WTC11 (cell line): ENCODE measurements at regions not wholly inside any gene's neighbourhood (a gene's known extent, or its start where the extent isn't known, plus 50 kb on each side); places are given as distances from the start of the nearest gene placed in this dataset.

Source experiments
- ATAC-seq: fragments of 200-7000 bp; cut with Tn5 transposase; 2 replicates; pipeline ENCODE4 v1.10.0; 2021; ENCODE audit warnings: mild to moderate bottlenecking, moderate library complexity
- CTCF ChIA-PET: fragments of 300-600 bp; sonication (Branson Sonifier 250); formaldehyde crosslinking; loops from one replicate; lab custom pipeline; 2021; ENCODE audit warnings: antibody characterized with exemption; lab: Charles Lee
- POLR2A ChIA-PET: fragments of 350-600 bp; sonication (Branson Sonifier 250); formaldehyde crosslinking; loops from one replicate; lab custom pipeline; 2021; ENCODE audit warnings: antibody characterized with exemption; lab: Charles Lee
- DNase-seq: peaks from one replicate; pipeline ENCODE4 v3.0.0; 2021; ENCODE audit warnings: low spot score
- H3K27ac Mint-ChIP-seq: 2 replicates; pipeline ENCODE4 v1.8.0; 2021; ENCODE audit warnings: mixed read lengths
- H3K27me3 Mint-ChIP-seq: 2 replicates; pipeline ENCODE4 v1.8.0; 2021; ENCODE audit warnings: low read depth, mild to moderate bottlenecking, moderate library complexity, mixed read lengths
- H3K36me3 Mint-ChIP-seq: 2 replicates; pipeline ENCODE4 v1.8.0; 2021; ENCODE audit warnings: mixed read lengths
- H3K4me1 Mint-ChIP-seq: 2 replicates; pipeline ENCODE4 v1.8.0; 2022; ENCODE audit warnings: mixed read lengths
- H3K4me3 Mint-ChIP-seq: 2 replicates; pipeline ENCODE4 v1.8.0; 2021; ENCODE audit warnings: mild to moderate bottlenecking, moderate library complexity, mixed read lengths
- H3K9me3 Mint-ChIP-seq: 2 replicates; pipeline ENCODE4 v1.8.0; 2021; ENCODE audit warnings: mixed read lengths
- GABPB1 ChIP-seq: sonication (generic); formaldehyde crosslinking; IDR thresholded peaks from 2 replicates; pipeline ENCODE4 v1.8.1; 2023; ENCODE audit warnings: mild to moderate bottlenecking, missing genetic modification reagents
- NR1H2 ChIP-seq: sonication (generic); formaldehyde crosslinking; IDR thresholded peaks from 2 replicates; pipeline ENCODE4 v1.9.0; 2021; ENCODE audit warnings: mild to moderate bottlenecking, moderate library complexity, missing genetic modification reagents
- PRRX2 ChIP-seq: fragments of 250-450 bp; sonication (Bioruptor Pico); IDR thresholded peaks from 2 replicates; pipeline ENCODE4 v1.8.0; 2021; ENCODE audit warnings: mild to moderate bottlenecking
- TP53 ChIP-seq: sonication (generic); formaldehyde crosslinking; IDR thresholded peaks from 2 replicates; pipeline ENCODE4 v1.8.1; 2023; ENCODE audit warnings: mild to moderate bottlenecking, missing genetic modification reagents
- ZNF138 ChIP-seq: sonication (generic); formaldehyde crosslinking; conservative IDR thresholded peaks from 2 replicates; pipeline ENCODE4 v1.8.1; 2022; ENCODE audit warnings: mild to moderate bottlenecking, moderate library complexity, missing genetic modification reagents
- TF ChIP-seq, protein P1 (sequence below): sonication (generic); formaldehyde crosslinking; IDR thresholded peaks from 2 replicates; pipeline ENCODE4 v1.8.0; 2022; ENCODE audit warnings: mild to moderate bottlenecking, missing genetic modification reagents
- TF ChIP-seq, protein P2 (sequence below): sonication (generic); formaldehyde crosslinking; IDR thresholded peaks from 2 replicates; pipeline ENCODE4 v1.8.0; 2022; ENCODE audit warnings: mild to moderate bottlenecking, missing genetic modification reagents
- TF ChIP-seq, protein P3 (sequence below): sonication (generic); formaldehyde crosslinking; IDR thresholded peaks from 2 replicates; pipeline ENCODE4 v1.8.0; 2023; ENCODE audit warnings: missing genetic modification reagents, mild to moderate bottlenecking, borderline replicate concordance
- TF ChIP-seq, protein P4 (sequence below): sonication (generic); formaldehyde crosslinking; IDR thresholded peaks from 2 replicates; pipeline ENCODE4 v1.8.0; 2022; ENCODE audit warnings: missing genetic modification reagents
- TF ChIP-seq, protein P5 (sequence below): fragments of 200-600 bp; IDR thresholded peaks from 2 replicates; pipeline ENCODE4 v1.8.0; 2022; ENCODE audit warnings: antibody characterized with exemption

DNA sequence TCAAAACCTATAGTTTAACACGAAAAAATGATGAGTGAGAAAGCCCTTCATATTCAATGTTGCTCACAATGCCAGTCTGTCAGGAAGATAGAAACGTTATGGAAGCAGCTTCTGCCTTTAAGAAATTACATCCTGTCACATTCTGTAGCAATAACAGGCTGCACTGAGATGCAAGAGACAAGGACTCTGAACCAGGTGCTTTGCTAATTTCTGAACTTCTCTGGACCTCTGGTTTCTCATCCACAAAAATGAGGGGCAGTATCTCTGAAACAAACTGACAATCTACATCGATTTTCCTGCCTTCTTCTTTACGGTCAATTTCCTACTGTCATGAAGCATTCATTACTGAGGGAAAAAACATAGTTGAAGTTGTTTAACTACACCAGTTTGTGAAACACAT is 234.0 kb downstream of the SNX13 start:
- DNase-seq, result no peak
- ATAC-seq, result no peak
- Mint-ChIP-seq H3K9me3 (peaks cover 7% of the 10 kb centered on the region), H3K27ac (no peak overlapping the region), H3K4me1 (peaks cover 7% of the 10 kb centered on the region; the same call in 1 of the 2 replicates), H3K27me3 (no peaks in the 10 kb centered on the region), H3K36me3 (no peaks in the 10 kb centered on the region), H3K4me3 (no peak overlapping the region)
- no peak for TF ChIP-seq ZNF138
- TF ChIP-seq PRRX2 (CRISPR knock-in tag), result no peak
- TF ChIP-seq, protein P1, sequence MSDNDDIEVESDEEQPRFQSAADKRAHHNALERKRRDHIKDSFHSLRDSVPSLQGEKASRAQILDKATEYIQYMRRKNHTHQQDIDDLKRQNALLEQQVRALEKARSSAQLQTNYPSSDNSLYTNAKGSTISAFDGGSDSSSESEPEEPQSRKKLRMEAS (CRISPR knock-in tag), result no peak
- ChIA-PET CTCF (interaction anchor here (0.5 to 1.5 kb wide), 34 partner anchors 8 to 651 kb away, joined by 3 to 38 read pairs (median 4); no protein-coding TSS in a partner anchor), POLR2A (no interaction called here)

DNA sequence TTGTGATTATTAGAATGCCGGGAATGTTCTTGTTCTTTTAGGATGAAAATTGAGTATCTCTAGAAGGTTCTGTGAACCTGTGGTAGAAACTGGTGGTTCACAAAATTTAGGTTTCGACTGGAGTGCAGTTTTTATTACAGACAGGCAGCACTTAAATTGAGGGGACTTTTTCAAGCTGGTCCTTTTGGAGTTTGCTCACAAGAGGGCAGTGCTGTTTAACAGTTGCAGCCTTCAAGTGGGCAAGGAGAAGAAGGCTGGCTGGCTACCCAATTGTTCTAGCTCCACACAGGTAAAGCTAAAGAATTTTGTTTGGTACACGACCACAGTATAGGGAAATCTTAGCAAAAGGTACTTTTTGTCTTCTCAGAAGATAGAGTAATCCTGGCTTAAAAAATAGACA is 233.6 kb downstream of the SNX13 start:
- Mint-ChIP-seq H3K4me1 (peaks cover 7% of the 10 kb centered on the region; the same call in 1 of the 2 replicates), H3K27me3 (no peaks in the 10 kb centered on the region), H3K9me3 (peaks cover 2% of the 10 kb centered on the region; the same call in 1 of the 2 replicates), H3K27ac (no peak overlapping the region), H3K4me3 (no peak overlapping the region), H3K36me3 (no peaks in the 10 kb centered on the region)
- POLR2A ChIA-PET, result no interaction called here
- CTCF ChIA-PET, result interaction anchor here (0.5 to 1.5 kb wide), 35 partner anchors 8 to 651 kb away, joined by 3 to 38 read pairs (median 3); no protein-coding TSS in a partner anchor
- TF ChIP-seq, protein P2, sequence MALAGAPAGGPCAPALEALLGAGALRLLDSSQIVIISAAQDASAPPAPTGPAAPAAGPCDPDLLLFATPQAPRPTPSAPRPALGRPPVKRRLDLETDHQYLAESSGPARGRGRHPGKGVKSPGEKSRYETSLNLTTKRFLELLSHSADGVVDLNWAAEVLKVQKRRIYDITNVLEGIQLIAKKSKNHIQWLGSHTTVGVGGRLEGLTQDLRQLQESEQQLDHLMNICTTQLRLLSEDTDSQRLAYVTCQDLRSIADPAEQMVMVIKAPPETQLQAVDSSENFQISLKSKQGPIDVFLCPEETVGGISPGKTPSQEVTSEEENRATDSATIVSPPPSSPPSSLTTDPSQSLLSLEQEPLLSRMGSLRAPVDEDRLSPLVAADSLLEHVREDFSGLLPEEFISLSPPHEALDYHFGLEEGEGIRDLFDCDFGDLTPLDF (CRISPR knock-in tag), result no peak
- TF ChIP-seq, protein P3, sequence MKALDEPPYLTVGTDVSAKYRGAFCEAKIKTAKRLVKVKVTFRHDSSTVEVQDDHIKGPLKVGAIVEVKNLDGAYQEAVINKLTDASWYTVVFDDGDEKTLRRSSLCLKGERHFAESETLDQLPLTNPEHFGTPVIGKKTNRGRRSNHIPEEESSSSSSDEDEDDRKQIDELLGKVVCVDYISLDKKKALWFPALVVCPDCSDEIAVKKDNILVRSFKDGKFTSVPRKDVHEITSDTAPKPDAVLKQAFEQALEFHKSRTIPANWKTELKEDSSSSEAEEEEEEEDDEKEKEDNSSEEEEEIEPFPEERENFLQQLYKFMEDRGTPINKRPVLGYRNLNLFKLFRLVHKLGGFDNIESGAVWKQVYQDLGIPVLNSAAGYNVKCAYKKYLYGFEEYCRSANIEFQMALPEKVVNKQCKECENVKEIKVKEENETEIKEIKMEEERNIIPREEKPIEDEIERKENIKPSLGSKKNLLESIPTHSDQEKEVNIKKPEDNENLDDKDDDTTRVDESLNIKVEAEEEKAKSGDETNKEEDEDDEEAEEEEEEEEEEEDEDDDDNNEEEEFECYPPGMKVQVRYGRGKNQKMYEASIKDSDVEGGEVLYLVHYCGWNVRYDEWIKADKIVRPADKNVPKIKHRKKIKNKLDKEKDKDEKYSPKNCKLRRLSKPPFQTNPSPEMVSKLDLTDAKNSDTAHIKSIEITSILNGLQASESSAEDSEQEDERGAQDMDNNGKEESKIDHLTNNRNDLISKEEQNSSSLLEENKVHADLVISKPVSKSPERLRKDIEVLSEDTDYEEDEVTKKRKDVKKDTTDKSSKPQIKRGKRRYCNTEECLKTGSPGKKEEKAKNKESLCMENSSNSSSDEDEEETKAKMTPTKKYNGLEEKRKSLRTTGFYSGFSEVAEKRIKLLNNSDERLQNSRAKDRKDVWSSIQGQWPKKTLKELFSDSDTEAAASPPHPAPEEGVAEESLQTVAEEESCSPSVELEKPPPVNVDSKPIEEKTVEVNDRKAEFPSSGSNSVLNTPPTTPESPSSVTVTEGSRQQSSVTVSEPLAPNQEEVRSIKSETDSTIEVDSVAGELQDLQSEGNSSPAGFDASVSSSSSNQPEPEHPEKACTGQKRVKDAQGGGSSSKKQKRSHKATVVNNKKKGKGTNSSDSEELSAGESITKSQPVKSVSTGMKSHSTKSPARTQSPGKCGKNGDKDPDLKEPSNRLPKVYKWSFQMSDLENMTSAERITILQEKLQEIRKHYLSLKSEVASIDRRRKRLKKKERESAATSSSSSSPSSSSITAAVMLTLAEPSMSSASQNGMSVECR (CRISPR knock-in tag), result no peak
- TF ChIP-seq, protein P4, sequence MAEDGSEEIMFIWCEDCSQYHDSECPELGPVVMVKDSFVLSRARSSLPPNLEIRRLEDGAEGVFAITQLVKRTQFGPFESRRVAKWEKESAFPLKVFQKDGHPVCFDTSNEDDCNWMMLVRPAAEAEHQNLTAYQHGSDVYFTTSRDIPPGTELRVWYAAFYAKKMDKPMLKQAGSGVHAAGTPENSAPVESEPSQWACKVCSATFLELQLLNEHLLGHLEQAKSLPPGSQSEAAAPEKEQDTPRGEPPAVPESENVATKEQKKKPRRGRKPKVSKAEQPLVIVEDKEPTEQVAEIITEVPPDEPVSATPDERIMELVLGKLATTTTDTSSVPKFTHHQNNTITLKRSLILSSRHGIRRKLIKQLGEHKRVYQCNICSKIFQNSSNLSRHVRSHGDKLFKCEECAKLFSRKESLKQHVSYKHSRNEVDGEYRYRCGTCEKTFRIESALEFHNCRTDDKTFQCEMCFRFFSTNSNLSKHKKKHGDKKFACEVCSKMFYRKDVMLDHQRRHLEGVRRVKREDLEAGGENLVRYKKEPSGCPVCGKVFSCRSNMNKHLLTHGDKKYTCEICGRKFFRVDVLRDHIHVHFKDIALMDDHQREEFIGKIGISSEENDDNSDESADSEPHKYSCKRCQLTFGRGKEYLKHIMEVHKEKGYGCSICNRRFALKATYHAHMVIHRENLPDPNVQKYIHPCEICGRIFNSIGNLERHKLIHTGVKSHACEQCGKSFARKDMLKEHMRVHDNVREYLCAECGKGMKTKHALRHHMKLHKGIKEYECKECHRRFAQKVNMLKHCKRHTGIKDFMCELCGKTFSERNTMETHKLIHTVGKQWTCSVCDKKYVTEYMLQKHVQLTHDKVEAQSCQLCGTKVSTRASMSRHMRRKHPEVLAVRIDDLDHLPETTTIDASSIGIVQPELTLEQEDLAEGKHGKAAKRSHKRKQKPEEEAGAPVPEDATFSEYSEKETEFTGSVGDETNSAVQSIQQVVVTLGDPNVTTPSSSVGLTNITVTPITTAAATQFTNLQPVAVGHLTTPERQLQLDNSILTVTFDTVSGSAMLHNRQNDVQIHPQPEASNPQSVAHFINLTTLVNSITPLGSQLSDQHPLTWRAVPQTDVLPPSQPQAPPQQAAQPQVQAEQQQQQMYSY, result no peak
- TF ChIP-seq GABPB1 (CRISPR knock-in tag) (no peak), TP53 (CRISPR knock-in tag) (no peak), NR1H2 (CRISPR knock-in tag) (no peak)
- TF ChIP-seq, protein P5, sequence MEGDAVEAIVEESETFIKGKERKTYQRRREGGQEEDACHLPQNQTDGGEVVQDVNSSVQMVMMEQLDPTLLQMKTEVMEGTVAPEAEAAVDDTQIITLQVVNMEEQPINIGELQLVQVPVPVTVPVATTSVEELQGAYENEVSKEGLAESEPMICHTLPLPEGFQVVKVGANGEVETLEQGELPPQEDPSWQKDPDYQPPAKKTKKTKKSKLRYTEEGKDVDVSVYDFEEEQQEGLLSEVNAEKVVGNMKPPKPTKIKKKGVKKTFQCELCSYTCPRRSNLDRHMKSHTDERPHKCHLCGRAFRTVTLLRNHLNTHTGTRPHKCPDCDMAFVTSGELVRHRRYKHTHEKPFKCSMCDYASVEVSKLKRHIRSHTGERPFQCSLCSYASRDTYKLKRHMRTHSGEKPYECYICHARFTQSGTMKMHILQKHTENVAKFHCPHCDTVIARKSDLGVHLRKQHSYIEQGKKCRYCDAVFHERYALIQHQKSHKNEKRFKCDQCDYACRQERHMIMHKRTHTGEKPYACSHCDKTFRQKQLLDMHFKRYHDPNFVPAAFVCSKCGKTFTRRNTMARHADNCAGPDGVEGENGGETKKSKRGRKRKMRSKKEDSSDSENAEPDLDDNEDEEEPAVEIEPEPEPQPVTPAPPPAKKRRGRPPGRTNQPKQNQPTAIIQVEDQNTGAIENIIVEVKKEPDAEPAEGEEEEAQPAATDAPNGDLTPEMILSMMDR, result peak; percentile 46; the same call in 1 of the 2 replicates
- DNase-seq (peak; percentile 60), ATAC-seq (peak; percentile 89)
